GM12865 (cell line): ENCODE measurements at regions not wholly inside any gene's neighbourhood (a gene's known extent, or its start where the extent isn't known, plus 50 kb on each side); places are given as distances from the start of the nearest gene placed in this dataset.

Experiments
- DNase-seq: peaks from one replicate; pipeline ENCODE4 v3.0.0; 2010; ENCODE audit warnings: low read depth
- H3K4me3 ChIP-seq: 2 replicates; pipeline ENCODE4 v1.5.1; 2011; ENCODE audit warnings: mild to moderate bottlenecking, low read depth, low read length, control low read depth
- CTCF ChIP-seq: IDR thresholded peaks from 2 replicates; pipeline ENCODE4 v1.5.1; 2011; ENCODE audit warnings: low read length, control low read depth, low read depth, inconsistent platforms; ENCODE audit not compliant: insufficient read depth; ENCODE audit errors: missing control alignments

GRCh38 chr6:12348530-12349511, 58.7 kb downstream of the EDN1 start:
- DNase-seq, result no peak
- no peak overlapping the region for H3K4me3 ChIP-seq
- TF ChIP-seq CTCF, result no peak

- DNase-seq, result no peak
- TF ChIP-seq CTCF, result no peak
- no peak overlapping the region for H3K4me3 ChIP-seq
Measured at GRCh38 chr6:12350644-12351170, 60.5 kb downstream of the EDN1 start.

GRCh38 chr6:12351672-12352071, 61.5 kb downstream of the EDN1 start:
- no peak for DNase-seq
- H3K4me3 ChIP-seq, result no peak overlapping the region
- TF ChIP-seq CTCF, result no peak

GRCh38 chr6:12353731-12354130, 63.6 kb downstream of the EDN1 start:
- no peak for DNase-seq
- no peak for TF ChIP-seq CTCF
- no peak overlapping the region for H3K4me3 ChIP-seq

- no peak overlapping the region for H3K4me3 ChIP-seq
- DNase-seq, result peak; percentile 84
- TF ChIP-seq CTCF, result no peak
Measured at GRCh38 chr6:12354499-12354898, 64.3 kb downstream of the EDN1 start.

GRCh38 chr6:12355354-12355753, 65.2 kb downstream of the EDN1 start:
- no peak overlapping the region for H3K4me3 ChIP-seq
- no peak for TF ChIP-seq CTCF

More at GRCh38 chr6:12355354-12355753, 65.2 kb downstream of the EDN1 start:
- DNase-seq, result peak; percentile 52
